HG03066 (cell line): ENCODE measurements at regions not wholly inside any gene's neighbourhood (a gene's known extent, or its start where the extent isn't known, plus 50 kb on each side); places are given as distances from the start of the nearest gene placed in this dataset.
"Not testable (repeated sequence)": the region's sequence is repeated elsewhere in the genome, so short reads cannot be mapped to it uniquely, and the experiment has no call there.

ENCODE experiments used
- ATAC-seq: cut with Tn5 transposase; IDR thresholded peaks from one replicate; pipeline ENCODE4 v1.9.1; 2021; ENCODE audit warnings: low read depth; ENCODE audit not compliant: unreplicated experiment

GRCh38 chr2:16396986-16397385, 268.6 kb downstream of the CYRIA start:
- no peak for ATAC-seq

- ATAC-seq = no peak
These were observed 269.5 kb downstream of the CYRIA start for GRCh38 chr2:16396171-16396570.

GRCh38 chr2:16395601-16396000, 270.0 kb downstream of the CYRIA start:
- no peak for ATAC-seq

GRCh38 chr2:16394986-16395550, 270.6 kb downstream of the CYRIA start:
- ATAC-seq = no peak

- ATAC-seq = no peak
These were observed 271.3 kb downstream of the CYRIA start for GRCh38 chr2:16394072-16394985.

- no peak for ATAC-seq
These were observed 272.0 kb downstream of the CYRIA start for GRCh38 chr2:16393500-16394071.

- ATAC-seq = no peak
These were observed 272.8 kb downstream of the CYRIA start for GRCh38 chr2:16392647-16393499.

GRCh38 chr2:16391986-16392385, 273.6 kb downstream of the CYRIA start:
- ATAC-seq = no peak

GRCh38 chr2:16390561-16390960, 275.1 kb downstream of the CYRIA start:
- ATAC-seq = no peak

GRCh38 chr2:16389611-16390010, 276.0 kb downstream of the CYRIA start:
- ATAC-seq = no peak

GRCh38 chr2:16388199-16388830, 277.3 kb downstream of the CYRIA start:
- ATAC-seq = not testable (repeated sequence)

GRCh38 chr2:16387461-16387984, 278.1 kb downstream of the CYRIA start:
- no peak for ATAC-seq

GRCh38 chr2:16386431-16386830, 279.2 kb downstream of the CYRIA start:
- no peak for ATAC-seq

GRCh38 chr2:16386031-16386430, 279.6 kb downstream of the CYRIA start:
- ATAC-seq = no peak

- no peak for ATAC-seq
These were observed 280.3 kb downstream of the CYRIA start for GRCh38 chr2:16385341-16385740.

GRCh38 chr2:16383411-16383810, 282.2 kb downstream of the CYRIA start:
- ATAC-seq = no peak

- ATAC-seq = no peak
These were observed 283.2 kb downstream of the CYRIA start for GRCh38 chr2:16382451-16382850.

- ATAC-seq = no peak
These were observed 284.1 kb downstream of the CYRIA start for GRCh38 chr2:16381511-16381910.

GRCh38 chr2:16379901-16380300, 285.7 kb downstream of the CYRIA start:
- ATAC-seq = not testable (repeated sequence)

- ATAC-seq = not testable (repeated sequence)
These were observed 286.6 kb downstream of the CYRIA start for GRCh38 chr2:16379061-16379460.
